GM21528 (cell line): ENCODE measurements at regions not wholly inside any gene's neighbourhood (a gene's known extent, or its start where the extent isn't known, plus 50 kb on each side); places are given as distances from the start of the nearest gene placed in this dataset.
"Not testable (repeated sequence)": the region's sequence is repeated elsewhere in the genome, so short reads cannot be mapped to it uniquely, and the experiment has no call there.

Experiments
- ATAC-seq: cut with Tn5 transposase; IDR thresholded peaks from one replicate; pipeline ENCODE4 v1.9.1; 2021; ENCODE audit warnings: mild to moderate bottlenecking, moderate library complexity; ENCODE audit not compliant: unreplicated experiment, low FRiP score

GRCh38 chr22:49392247-49392646 is 435.4 kb downstream of the BRD1 start:
- no peak for ATAC-seq

GRCh38 chr22:49391436-49391835 is 436.2 kb downstream of the BRD1 start:
- no peak for ATAC-seq

GRCh38 chr22:49390954-49391353 is 436.7 kb downstream of the BRD1 start:
- ATAC-seq = no peak

- ATAC-seq = not testable (repeated sequence)
Observed at GRCh38 chr22:49383909-49384308, 443.8 kb downstream of the BRD1 start.

- ATAC-seq = no peak
Observed at GRCh38 chr22:49382451-49382735, 445.3 kb downstream of the BRD1 start.

- no peak for ATAC-seq
Observed at GRCh38 chr22:49381595-49382450, 445.9 kb downstream of the BRD1 start.

GRCh38 chr22:49380828-49381114 is 446.9 kb downstream of the BRD1 start:
- ATAC-seq = no peak

GRCh38 chr22:49380095-49380827 is 447.4 kb downstream of the BRD1 start:
- ATAC-seq = no peak

- no peak for ATAC-seq
Observed at GRCh38 chr22:49377306-49377705, 450.4 kb downstream of the BRD1 start.

GRCh38 chr22:49373801-49374226 is 453.9 kb downstream of the BRD1 start:
- no peak for ATAC-seq

- ATAC-seq = no peak
Observed at GRCh38 chr22:49373289-49373666, 454.4 kb downstream of the BRD1 start.

GRCh38 chr22:49372530-49373288 is 455.0 kb downstream of the BRD1 start:
- no peak for ATAC-seq

GRCh38 chr22:49372111-49372529 is 455.6 kb downstream of the BRD1 start:
- no peak for ATAC-seq

- no peak for ATAC-seq
Observed at GRCh38 chr22:49371325-49372110, 456.2 kb downstream of the BRD1 start.

- ATAC-seq = no peak
Observed at GRCh38 chr22:49370627-49371301, 456.9 kb downstream of the BRD1 start.

- ATAC-seq = no peak
Observed at GRCh38 chr22:49369726-49370626, 457.7 kb downstream of the BRD1 start.

- no peak for ATAC-seq
Observed at GRCh38 chr22:49368976-49369725, 458.5 kb downstream of the BRD1 start.

- ATAC-seq = no peak
Observed at GRCh38 chr22:49368221-49368975, 459.3 kb downstream of the BRD1 start.
